ENCODE measurements at regions not wholly inside any gene's neighbourhood (a gene's known extent, or its start where the extent isn't known, plus 50 kb on each side); places are given as distances from the start of the nearest gene placed in this dataset.

GRCh38 chr11:134751766-134752165 is 339.7 kb upstream of the B3GAT1 start:
- peak overlapping the region in 1 of 3 experiments; percentile 52 for H3K27ac Mint-ChIP-seq
- no peak for TF ChIP-seq CTCF (IDR thresholded peaks at IDR 0.05; ENCODE audit: unreplicated experiment in 3 of 3)
- H3K4me3 Mint-ChIP-seq, result no peak overlapping the region
- peaks cover 72% of the 10 kb centered on the region for H3K27me3 Mint-ChIP-seq (ENCODE audit: low read depth)
- peaks cover 16% of the 10 kb centered on the region for H3K4me1 Mint-ChIP-seq
- H3K9me3 Mint-ChIP-seq, result peaks cover 7% of the 10 kb centered on the region
- H3K36me3 Mint-ChIP-seq (ENCODE audit: low read depth), result no peaks in the 10 kb centered on the region

GRCh38 chr11:134751031-134751585 is 339.1 kb upstream of the B3GAT1 start:
- no peak for TF ChIP-seq CTCF (IDR thresholded peaks at IDR 0.05; ENCODE audit: unreplicated experiment in 3 of 3)
- peaks cover 16% of the 10 kb centered on the region for H3K4me1 Mint-ChIP-seq
- H3K27ac Mint-ChIP-seq, result peak overlapping the region in 1 of 3 experiments; percentile 52
- H3K4me3 Mint-ChIP-seq, result no peak overlapping the region
- H3K9me3 Mint-ChIP-seq, result peaks cover 11% of the 10 kb centered on the region
- H3K36me3 Mint-ChIP-seq (ENCODE audit: low read depth), result no peaks in the 10 kb centered on the region
- peaks cover 69% of the 10 kb centered on the region for H3K27me3 Mint-ChIP-seq (ENCODE audit: low read depth)

- Mint-ChIP-seq H3K4me3 (no peak overlapping the region), H3K9me3 (peaks cover 11% of the 10 kb centered on the region), H3K36me3 (ENCODE audit: low read depth) (no peaks in the 10 kb centered on the region), H3K27me3 (ENCODE audit: low read depth) (peaks cover 72% of the 10 kb centered on the region), H3K27ac (peak overlapping the region in 1 of 3 experiments; percentile 52), H3K4me1 (peaks cover 16% of the 10 kb centered on the region)
- no peak for TF ChIP-seq CTCF (IDR thresholded peaks at IDR 0.05; ENCODE audit: unreplicated experiment in 3 of 3)
Measured at GRCh38 chr11:134750619-134751018, 338.6 kb upstream of the B3GAT1 start.

GRCh38 chr11:134749040-134749839 is 337.2 kb upstream of the B3GAT1 start:
- no peak overlapping the region for H3K27ac Mint-ChIP-seq
- H3K4me3 Mint-ChIP-seq, result no peak overlapping the region
- H3K9me3 Mint-ChIP-seq, result peaks cover 11% of the 10 kb centered on the region
- TF ChIP-seq CTCF (IDR thresholded peaks at IDR 0.05; ENCODE audit: unreplicated experiment in 3 of 3), result no peak
- H3K4me1 Mint-ChIP-seq, result peaks cover 16% of the 10 kb centered on the region
- no peaks in the 10 kb centered on the region for H3K36me3 Mint-ChIP-seq (ENCODE audit: low read depth)
- H3K27me3 Mint-ChIP-seq (ENCODE audit: low read depth), result peaks cover 68% of the 10 kb centered on the region

GRCh38 chr11:134746609-134747008 is 334.6 kb upstream of the B3GAT1 start:
- H3K36me3 Mint-ChIP-seq (ENCODE audit: low read depth), result no peaks in the 10 kb centered on the region
- TF ChIP-seq CTCF (IDR thresholded peaks at IDR 0.05; ENCODE audit: unreplicated experiment in 3 of 3), result no peak
- H3K4me3 Mint-ChIP-seq, result no peak overlapping the region
- peaks cover 11% of the 10 kb centered on the region for H3K9me3 Mint-ChIP-seq
- H3K27me3 Mint-ChIP-seq (ENCODE audit: low read depth), result peaks cover 51% of the 10 kb centered on the region
- H3K4me1 Mint-ChIP-seq, result peaks cover 14% of the 10 kb centered on the region
- no peak overlapping the region for H3K27ac Mint-ChIP-seq

Data from nephron (organoid).